ENCODE measurements at regions not wholly inside any gene's neighbourhood (a gene's known extent, or its start where the extent isn't known, plus 50 kb on each side); places are given as distances from the start of the nearest gene placed in this dataset.

DNA sequence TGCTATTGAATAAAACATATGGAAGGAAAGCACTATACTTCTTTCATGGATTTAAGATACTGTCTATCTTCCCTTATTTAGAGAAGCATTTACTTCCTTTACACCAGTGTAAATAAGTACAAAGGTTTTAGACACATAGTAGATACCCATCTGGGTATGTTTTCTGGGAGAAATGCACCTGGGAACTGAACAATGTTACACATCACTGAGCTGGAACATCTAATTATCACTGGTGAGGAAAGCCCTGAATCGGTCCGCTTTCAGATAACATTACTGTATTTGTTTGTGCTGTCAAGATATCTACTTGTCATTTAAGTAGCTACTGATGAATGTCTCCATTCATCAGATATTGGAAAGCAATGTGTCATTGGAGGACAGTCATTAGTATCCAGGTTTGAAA lies 964.7 kb upstream of the PTPRD start (continued):
- TF ChIP-seq ZNF610 (tag by site-specific recombination; IDR thresholded peaks at IDR 0.05; ENCODE audit: borderline replicate concordance) = no peak
- TF ChIP-seq, protein P1, sequence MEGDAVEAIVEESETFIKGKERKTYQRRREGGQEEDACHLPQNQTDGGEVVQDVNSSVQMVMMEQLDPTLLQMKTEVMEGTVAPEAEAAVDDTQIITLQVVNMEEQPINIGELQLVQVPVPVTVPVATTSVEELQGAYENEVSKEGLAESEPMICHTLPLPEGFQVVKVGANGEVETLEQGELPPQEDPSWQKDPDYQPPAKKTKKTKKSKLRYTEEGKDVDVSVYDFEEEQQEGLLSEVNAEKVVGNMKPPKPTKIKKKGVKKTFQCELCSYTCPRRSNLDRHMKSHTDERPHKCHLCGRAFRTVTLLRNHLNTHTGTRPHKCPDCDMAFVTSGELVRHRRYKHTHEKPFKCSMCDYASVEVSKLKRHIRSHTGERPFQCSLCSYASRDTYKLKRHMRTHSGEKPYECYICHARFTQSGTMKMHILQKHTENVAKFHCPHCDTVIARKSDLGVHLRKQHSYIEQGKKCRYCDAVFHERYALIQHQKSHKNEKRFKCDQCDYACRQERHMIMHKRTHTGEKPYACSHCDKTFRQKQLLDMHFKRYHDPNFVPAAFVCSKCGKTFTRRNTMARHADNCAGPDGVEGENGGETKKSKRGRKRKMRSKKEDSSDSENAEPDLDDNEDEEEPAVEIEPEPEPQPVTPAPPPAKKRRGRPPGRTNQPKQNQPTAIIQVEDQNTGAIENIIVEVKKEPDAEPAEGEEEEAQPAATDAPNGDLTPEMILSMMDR (tag by site-specific recombination; IDR thresholded peaks at IDR 0.05) = no peak

DNA sequence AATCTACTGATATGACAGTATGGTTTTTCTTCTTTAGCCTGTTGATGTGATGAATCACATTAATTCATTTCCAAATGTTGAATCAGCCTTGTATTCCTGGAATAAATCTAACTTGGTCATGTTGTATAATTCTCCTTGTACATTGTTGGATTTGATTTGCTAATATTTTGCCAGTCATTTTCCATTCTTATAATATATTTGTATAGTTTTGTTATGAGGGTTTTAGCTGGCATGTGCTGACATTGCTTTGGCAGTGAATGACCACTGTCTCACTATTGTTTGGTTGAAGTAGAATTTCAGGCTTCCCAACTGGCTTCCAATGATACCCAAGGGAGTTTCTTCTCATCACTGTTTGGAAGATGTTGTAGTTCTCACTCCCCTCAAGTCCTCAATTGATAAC lies 983.0 kb upstream of the PTPRD start:
- ChIA-PET CTCF (no interaction called here), POLR2A (no interaction called here)
- no peaks in the 10 kb centered on the region for H3K36me3 ChIP-seq (ENCODE audit: control insufficient read depth in 2 of 2, insufficient read depth in 1 of 2, low read length in 2 of 2)
- TF ChIP-seq ZNF114 (tag by site-specific recombination; IDR thresholded peaks at IDR 0.05) (no peak), OSR2 (tag by site-specific recombination; IDR thresholded peaks at IDR 0.05) (no peak), ZNF221 (tag by site-specific recombination; IDR thresholded peaks at IDR 0.05; ENCODE audit: borderline replicate concordance) (no peak), ZNF202 (tag by site-specific recombination; IDR thresholded peaks at IDR 0.05; ENCODE audit: borderline replicate concordance) (no peak), ZSCAN16 (tag by site-specific recombination; IDR thresholded peaks at IDR 0.05) (no peak), TRIM28 (IDR thresholded peaks at IDR 0.05; ENCODE audit: borderline replicate concordance, low read length) (no peak), ZNF157 (tag by site-specific recombination; IDR thresholded peaks at IDR 0.05) (no peak), ZNF560 (tag by site-specific recombination; IDR thresholded peaks at IDR 0.05; ENCODE audit: borderline replicate concordance) (no peak), GLIS2 (tag by site-specific recombination; IDR thresholded peaks at IDR 0.05) (no peak), ZNF266 (tag by site-specific recombination; IDR thresholded peaks at IDR 0.05; ENCODE audit: low read depth) (no peak), ZNF830 (tag by site-specific recombination; IDR thresholded peaks at IDR 0.05; ENCODE audit: low read depth) (no peak), ZNF626 (tag by site-specific recombination; IDR thresholded peaks at IDR 0.05) (no peak)
- TF ChIP-seq, protein P2, sequence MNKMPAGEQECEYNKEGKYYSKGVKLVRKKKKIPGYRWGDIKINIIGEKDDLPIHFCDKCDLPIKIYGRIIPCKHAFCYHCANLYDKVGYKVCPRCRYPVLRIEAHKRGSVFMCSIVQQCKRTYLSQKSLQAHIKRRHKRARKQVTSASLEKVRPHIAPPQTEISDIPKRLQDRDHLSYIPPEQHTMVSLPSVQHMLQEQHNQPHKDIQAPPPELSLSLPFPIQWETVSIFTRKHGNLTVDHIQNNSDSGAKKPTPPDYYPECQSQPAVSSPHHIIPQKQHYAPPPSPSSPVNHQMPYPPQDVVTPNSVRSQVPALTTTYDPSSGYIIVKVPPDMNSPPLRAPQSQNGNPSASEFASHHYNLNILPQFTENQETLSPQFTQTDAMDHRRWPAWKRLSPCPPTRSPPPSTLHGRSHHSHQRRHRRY (tag by site-specific recombination; IDR thresholded peaks at IDR 0.05) = no peak
- TF ChIP-seq, protein P3, sequence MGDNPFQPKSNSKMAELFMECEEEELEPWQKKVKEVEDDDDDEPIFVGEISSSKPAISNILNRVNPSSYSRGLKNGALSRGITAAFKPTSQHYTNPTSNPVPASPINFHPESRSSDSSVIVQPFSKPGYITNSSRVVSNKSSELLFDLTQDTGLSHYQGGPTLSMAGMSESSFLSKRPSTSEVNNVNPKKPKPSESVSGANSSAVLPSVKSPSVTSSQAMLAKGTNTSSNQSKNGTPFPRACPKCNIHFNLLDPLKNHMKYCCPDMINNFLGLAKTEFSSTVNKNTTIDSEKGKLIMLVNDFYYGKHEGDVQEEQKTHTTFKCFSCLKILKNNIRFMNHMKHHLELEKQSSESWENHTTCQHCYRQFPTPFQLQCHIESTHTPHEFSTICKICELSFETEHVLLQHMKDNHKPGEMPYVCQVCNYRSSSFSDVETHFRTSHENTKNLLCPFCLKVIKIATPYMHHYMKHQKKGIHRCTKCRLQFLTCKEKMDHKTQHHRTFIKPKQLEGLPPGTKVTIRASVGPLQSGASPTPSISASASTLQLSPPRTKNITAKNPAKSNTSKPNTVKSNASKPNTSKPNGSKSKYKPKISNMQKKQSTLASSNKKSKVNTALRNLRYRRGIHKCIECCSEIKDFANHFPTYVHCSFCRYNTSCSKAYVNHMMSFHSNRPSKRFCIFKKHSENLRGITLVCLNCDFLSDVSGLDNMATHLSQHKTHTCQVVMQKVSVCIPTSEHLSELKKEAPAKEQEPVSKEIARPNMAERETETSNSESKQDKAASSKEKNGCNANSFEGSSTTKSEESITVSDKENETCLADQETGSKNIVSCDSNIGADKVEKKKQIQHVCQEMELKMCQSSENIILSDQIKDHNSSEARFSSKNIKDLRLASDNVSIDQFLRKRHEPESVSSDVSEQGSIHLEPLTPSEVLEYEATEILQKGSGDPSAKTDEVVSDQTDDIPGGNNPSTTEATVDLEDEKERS (tag by site-specific recombination; IDR thresholded peaks at IDR 0.05) = no peak
- TF ChIP-seq, protein P4, sequence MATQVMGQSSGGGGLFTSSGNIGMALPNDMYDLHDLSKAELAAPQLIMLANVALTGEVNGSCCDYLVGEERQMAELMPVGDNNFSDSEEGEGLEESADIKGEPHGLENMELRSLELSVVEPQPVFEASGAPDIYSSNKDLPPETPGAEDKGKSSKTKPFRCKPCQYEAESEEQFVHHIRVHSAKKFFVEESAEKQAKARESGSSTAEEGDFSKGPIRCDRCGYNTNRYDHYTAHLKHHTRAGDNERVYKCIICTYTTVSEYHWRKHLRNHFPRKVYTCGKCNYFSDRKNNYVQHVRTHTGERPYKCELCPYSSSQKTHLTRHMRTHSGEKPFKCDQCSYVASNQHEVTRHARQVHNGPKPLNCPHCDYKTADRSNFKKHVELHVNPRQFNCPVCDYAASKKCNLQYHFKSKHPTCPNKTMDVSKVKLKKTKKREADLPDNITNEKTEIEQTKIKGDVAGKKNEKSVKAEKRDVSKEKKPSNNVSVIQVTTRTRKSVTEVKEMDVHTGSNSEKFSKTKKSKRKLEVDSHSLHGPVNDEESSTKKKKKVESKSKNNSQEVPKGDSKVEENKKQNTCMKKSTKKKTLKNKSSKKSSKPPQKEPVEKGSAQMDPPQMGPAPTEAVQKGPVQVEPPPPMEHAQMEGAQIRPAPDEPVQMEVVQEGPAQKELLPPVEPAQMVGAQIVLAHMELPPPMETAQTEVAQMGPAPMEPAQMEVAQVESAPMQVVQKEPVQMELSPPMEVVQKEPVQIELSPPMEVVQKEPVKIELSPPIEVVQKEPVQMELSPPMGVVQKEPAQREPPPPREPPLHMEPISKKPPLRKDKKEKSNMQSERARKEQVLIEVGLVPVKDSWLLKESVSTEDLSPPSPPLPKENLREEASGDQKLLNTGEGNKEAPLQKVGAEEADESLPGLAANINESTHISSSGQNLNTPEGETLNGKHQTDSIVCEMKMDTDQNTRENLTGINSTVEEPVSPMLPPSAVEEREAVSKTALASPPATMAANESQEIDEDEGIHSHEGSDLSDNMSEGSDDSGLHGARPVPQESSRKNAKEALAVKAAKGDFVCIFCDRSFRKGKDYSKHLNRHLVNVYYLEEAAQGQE (tag by site-specific recombination; IDR thresholded peaks at IDR 0.05) = no peak
- TF ChIP-seq, protein P5, sequence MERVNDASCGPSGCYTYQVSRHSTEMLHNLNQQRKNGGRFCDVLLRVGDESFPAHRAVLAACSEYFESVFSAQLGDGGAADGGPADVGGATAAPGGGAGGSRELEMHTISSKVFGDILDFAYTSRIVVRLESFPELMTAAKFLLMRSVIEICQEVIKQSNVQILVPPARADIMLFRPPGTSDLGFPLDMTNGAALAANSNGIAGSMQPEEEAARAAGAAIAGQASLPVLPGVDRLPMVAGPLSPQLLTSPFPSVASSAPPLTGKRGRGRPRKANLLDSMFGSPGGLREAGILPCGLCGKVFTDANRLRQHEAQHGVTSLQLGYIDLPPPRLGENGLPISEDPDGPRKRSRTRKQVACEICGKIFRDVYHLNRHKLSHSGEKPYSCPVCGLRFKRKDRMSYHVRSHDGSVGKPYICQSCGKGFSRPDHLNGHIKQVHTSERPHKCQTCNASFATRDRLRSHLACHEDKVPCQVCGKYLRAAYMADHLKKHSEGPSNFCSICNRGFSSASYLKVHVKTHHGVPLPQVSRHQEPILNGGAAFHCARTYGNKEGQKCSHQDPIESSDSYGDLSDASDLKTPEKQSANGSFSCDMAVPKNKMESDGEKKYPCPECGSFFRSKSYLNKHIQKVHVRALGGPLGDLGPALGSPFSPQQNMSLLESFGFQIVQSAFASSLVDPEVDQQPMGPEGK (tag by site-specific recombination; IDR thresholded peaks at IDR 0.05) = no peak
- TF ChIP-seq, protein P6, sequence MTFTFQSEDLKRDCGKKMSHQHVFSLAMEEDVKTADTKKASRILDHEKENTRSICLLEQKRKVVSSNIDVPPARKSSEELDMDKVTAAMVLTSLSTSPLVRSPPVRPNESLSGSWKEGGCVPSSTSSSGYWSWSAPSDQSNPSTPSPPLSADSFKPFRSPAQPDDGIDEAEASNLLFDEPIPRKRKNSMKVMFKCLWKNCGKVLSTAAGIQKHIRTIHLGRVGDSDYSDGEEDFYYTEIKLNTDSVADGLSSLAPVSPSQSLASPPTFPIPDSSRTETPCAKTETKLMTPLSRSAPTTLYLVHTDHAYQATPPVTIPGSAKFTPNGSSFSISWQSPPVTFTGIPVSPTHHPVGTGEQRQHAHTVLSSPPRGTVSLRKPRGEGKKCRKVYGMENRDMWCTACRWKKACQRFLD (tag by site-specific recombination; IDR thresholded peaks at IDR 0.05) = no peak
- no peak overlapping the region for H3K4me3 ChIP-seq (ENCODE audit: low read depth, low read length)
- no peak overlapping the region for H3K27ac ChIP-seq (ENCODE audit: extremely low read depth, low read depth, low read length)
- H3K4me1 ChIP-seq (ENCODE audit: control insufficient read depth, insufficient read depth, low read length) = no peaks in the 10 kb centered on the region
- no peaks in the 10 kb centered on the region for H3K9me3 ChIP-seq (ENCODE audit: control insufficient read depth, insufficient read depth, low read depth, low read length)

Data from HEK293 (cell line).